HEK293T (cell line): ENCODE measurements at regions not wholly inside any gene's neighbourhood (a gene's known extent, or its start where the extent isn't known, plus 50 kb on each side); places are given as distances from the start of the nearest gene placed in this dataset.

Source experiments
- BHLHE40 ChIP-seq: fragments of 450-650 bp; IDR thresholded peaks from 2 replicates; pipeline ENCODE4 v1.6.1; 2016; ENCODE audit warnings: mild to moderate bottlenecking, moderate library complexity, borderline replicate concordance
- CTBP1 ChIP-seq: fragments of 450-650 bp; IDR thresholded peaks from 2 replicates; pipeline ENCODE4 v1.6.1; 2016; ENCODE audit warnings: borderline replicate concordance
- ELF4 ChIP-seq: fragments of 450-650 bp; IDR thresholded peaks from 2 replicates; pipeline ENCODE4 v1.6.1; 2017; ENCODE audit warnings: antibody characterized with exemption
- FOXA1 ChIP-seq: fragments of 450-650 bp; IDR thresholded peaks from 2 replicates; pipeline ENCODE4 v1.6.1; 2016; ENCODE audit warnings: mild to moderate bottlenecking
- FOXK2 ChIP-seq: fragments of 450-650 bp; IDR thresholded peaks from 2 replicates; pipeline ENCODE4 v1.6.1; 2016; ENCODE audit warnings: mild to moderate bottlenecking
- FOXM1 ChIP-seq: fragments of 450-650 bp; IDR thresholded peaks from 2 replicates; pipeline ENCODE4 v1.6.1; 2017; ENCODE audit warnings: mild to moderate bottlenecking, borderline replicate concordance
- HDGF ChIP-seq: fragments of 450-650 bp; IDR thresholded peaks from 2 replicates; pipeline ENCODE4 v1.6.1; 2017; ENCODE audit warnings: antibody characterized with exemption, borderline replicate concordance
- L3MBTL2 ChIP-seq: fragments of 450-650 bp; conservative IDR thresholded peaks from 2 replicates; pipeline ENCODE4 v1.6.1; 2016; ENCODE audit warnings: mild to moderate bottlenecking
- NFRKB ChIP-seq: fragments of 450-650 bp; IDR thresholded peaks from 2 replicates; pipeline ENCODE4 v1.6.1; 2016; ENCODE audit warnings: mild to moderate bottlenecking, moderate library complexity
- PKNOX1 ChIP-seq: fragments of 450-650 bp; IDR thresholded peaks from 2 replicates; pipeline ENCODE4 v1.6.1; 2016
- SP1 ChIP-seq: fragments of 450-650 bp; IDR thresholded peaks from 2 replicates; pipeline ENCODE4 v1.6.1; 2017
- SUZ12 ChIP-seq: fragments of 450-650 bp; IDR thresholded peaks from 2 replicates; pipeline ENCODE4 v1.6.1; 2016; ENCODE audit warnings: mild to moderate bottlenecking
- TARDBP ChIP-seq: fragments of 450-650 bp; IDR thresholded peaks from 2 replicates; pipeline ENCODE4 v1.6.1; 2016
- ZNF384 ChIP-seq: fragments of 450-650 bp; IDR thresholded peaks from 2 replicates; pipeline ENCODE4 v1.6.1; 2016

- TF ChIP-seq FOXK2 (no peak), SP1 (no peak), TARDBP (no peak), NFRKB (no peak), SUZ12 (no peak), ELF4 (no peak), L3MBTL2 (no peak), BHLHE40 (no peak), HDGF (no peak), ZNF384 (no peak), CTBP1 (no peak), FOXA1 (no peak), PKNOX1 (no peak), FOXM1 (no peak)
Observed at GRCh38 chr1:55375617-55376258, 160.6 kb upstream of the USP24 start.
